Smooth muscle cell (in vitro differentiated cells): ENCODE measurements at regions not wholly inside any gene's neighbourhood (a gene's known extent, or its start where the extent isn't known, plus 50 kb on each side); places are given as distances from the start of the nearest gene placed in this dataset.
A peak's percentile ranks its signal among the peaks of the same experiment; 100 is the strongest.

Experiments used
- DNase-seq: peaks from one replicate; lab custom pipeline; 2025; ENCODE audit not compliant: unreplicated experiment; lab: John Stamatoyannopoulos, UW
- H2AFZ ChIP-seq: fragments of 200-600 bp; sonication (generic); 2 replicates; pipeline ENCODE4 v1.6.0; 2016; ENCODE audit warnings: antibody characterized with exemption, low read depth, mild to moderate bottlenecking
- H3F3A ChIP-seq: fragments of 200-600 bp; sonication (generic); 2 replicates; pipeline ENCODE4 v1.6.0; 2017; ENCODE audit warnings: antibody characterized with exemption, low read depth
- H3K27ac ChIP-seq: fragments of 200-600 bp; sonication (generic); 2 replicates; pipeline ENCODE4 v1.5.1; 2016; ENCODE audit warnings: low read depth, mild to moderate bottlenecking
- H3K27me3 ChIP-seq: fragments of 200-600 bp; sonication (generic); 2 replicates; pipeline ENCODE4 v1.6.1; 2016; ENCODE audit warnings: low read depth, mild to moderate bottlenecking
- H3K36me3 ChIP-seq: fragments of 200-600 bp; sonication (generic); 2 replicates; pipeline ENCODE4 v1.5.1; 2016; ENCODE audit warnings: low read depth
- H3K4me1 ChIP-seq: fragments of 200-600 bp; sonication (generic); 2 replicates; pipeline ENCODE4 v1.5.1; 2016; ENCODE audit warnings: low read depth
- H3K4me2 ChIP-seq: fragments of 200-600 bp; sonication (generic); 2 replicates; pipeline ENCODE4 v1.6.0; 2016; ENCODE audit warnings: mild to moderate bottlenecking
- H3K4me3 ChIP-seq: fragments of 200-600 bp; sonication (generic); 2 replicates; pipeline ENCODE4 v1.5.1; 2016; ENCODE audit warnings: mild to moderate bottlenecking
- H3K79me2 ChIP-seq: fragments of 200-600 bp; sonication (generic); 2 replicates; pipeline ENCODE4 v1.6.0; 2016; ENCODE audit warnings: low read depth, mild to moderate bottlenecking
- H3K9ac ChIP-seq: fragments of 200-600 bp; sonication (generic); 2 replicates; pipeline ENCODE4 v1.6.0; 2016; ENCODE audit warnings: low read depth
- H3K9me3 ChIP-seq: fragments of 200-600 bp; sonication (generic); replicated peaks from 2 replicates; pipeline ENCODE4 v1.5.1; 2016; ENCODE audit warnings: low read depth
- H4K20me1 ChIP-seq: fragments of 200-600 bp; sonication (generic); 2 replicates; pipeline ENCODE4 v1.6.0; 2016; ENCODE audit warnings: low read depth
- WGBS: methylation state at CpG from one replicate; pipeline ENCODE4 v1.1.7; 2016; ENCODE audit warnings: low lambda C conversion rate; 5-methylcytosine and 5-hydroxymethylcytosine counted together
- TF ChIP-seq, protein P1 (sequence below): fragments of 200-600 bp; sonication (generic); IDR thresholded peaks from 2 replicates; pipeline ENCODE4 v1.5.1; 2017; ENCODE audit warnings: borderline replicate concordance, mild to moderate bottlenecking, antibody characterized with exemption; ENCODE audit not compliant: insufficient read depth, poor library complexity, severe bottlenecking

DNA sequence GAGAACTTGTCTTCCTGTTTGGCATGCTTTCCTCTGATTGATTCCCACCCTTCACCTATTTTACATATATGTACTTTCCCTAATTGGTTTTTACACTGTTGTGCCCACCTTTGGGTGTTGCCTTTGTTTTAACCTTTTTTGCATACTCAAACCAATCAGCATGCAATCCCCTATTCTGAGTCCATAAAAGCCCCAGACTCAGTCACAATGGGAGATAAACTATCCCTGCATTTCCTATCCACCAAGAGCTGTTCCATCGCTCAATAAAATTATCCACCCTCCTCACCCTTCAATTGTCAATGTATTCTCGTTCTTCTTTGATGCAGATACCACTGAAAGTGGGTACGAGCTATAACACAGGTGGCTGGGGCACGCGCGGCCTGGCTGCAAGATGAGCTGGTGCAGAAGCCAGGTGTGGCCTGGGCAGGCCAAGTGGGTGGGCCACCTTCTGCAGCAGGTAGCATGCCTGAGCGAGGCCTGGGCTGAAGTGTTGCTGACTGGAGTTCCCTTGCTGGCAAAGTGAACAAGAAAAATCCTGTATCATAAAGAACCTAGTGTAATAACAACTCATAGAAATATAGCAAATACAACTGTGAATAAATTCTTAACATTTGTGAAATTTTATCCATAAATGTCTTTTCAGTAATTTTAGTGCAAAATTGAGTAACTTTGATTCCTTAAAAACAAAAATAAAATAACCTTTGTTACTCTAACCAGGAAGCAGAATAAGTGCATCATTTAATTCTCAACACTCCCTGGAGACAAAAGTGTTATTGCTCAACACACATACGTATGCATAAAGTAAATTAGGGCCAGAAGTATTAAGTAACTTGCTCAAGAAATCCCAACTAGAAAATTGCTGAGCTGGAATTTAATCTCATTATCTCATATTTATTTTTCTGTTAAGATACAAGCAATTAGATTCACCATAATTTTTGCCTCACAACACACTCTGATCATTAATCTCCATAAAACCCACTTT is 685.3 kb upstream of the EDIL3 start:
- Histone ChIP-seq H3K9ac (no peak overlapping the region), H3K4me2 (no peak overlapping the region), H3K9me3 (no peaks in the 10 kb centered on the region), H3K4me3 (no peak overlapping the region), H3K79me2 (no peaks in the 10 kb centered on the region), H3K4me1 (no peaks in the 10 kb centered on the region), H3K27me3 (peaks cover 9% of the 10 kb centered on the region), H3F3A (no peaks in the 10 kb centered on the region), H3K36me3 (no peaks in the 10 kb centered on the region), H2AFZ (no peak overlapping the region), H3K27ac (no peak overlapping the region), H4K20me1 (no peaks in the 10 kb centered on the region)
- TF ChIP-seq, protein P1, sequence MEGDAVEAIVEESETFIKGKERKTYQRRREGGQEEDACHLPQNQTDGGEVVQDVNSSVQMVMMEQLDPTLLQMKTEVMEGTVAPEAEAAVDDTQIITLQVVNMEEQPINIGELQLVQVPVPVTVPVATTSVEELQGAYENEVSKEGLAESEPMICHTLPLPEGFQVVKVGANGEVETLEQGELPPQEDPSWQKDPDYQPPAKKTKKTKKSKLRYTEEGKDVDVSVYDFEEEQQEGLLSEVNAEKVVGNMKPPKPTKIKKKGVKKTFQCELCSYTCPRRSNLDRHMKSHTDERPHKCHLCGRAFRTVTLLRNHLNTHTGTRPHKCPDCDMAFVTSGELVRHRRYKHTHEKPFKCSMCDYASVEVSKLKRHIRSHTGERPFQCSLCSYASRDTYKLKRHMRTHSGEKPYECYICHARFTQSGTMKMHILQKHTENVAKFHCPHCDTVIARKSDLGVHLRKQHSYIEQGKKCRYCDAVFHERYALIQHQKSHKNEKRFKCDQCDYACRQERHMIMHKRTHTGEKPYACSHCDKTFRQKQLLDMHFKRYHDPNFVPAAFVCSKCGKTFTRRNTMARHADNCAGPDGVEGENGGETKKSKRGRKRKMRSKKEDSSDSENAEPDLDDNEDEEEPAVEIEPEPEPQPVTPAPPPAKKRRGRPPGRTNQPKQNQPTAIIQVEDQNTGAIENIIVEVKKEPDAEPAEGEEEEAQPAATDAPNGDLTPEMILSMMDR = no peak
- DNase-seq = no peak
- WGBS = 77% methylated on average over 8 of the region's 8 CpGs

DNA sequence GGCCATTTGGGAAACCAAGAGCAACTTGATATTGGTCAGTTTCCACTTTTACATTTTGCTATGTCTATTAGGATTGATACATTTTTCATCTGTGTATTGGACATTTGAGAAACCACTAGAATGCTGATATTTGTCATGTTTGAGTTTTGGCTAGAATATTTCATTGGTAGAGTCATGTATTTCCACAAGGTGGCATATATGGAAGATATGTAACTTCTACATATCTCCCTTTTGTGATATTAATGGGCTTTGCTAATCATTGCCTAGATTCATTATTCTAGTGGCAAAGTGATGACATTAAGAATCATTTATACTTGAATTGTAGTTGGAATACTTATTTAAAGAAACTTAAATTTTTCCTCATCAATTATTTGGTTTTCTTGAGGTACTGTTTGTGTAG is 692.9 kb upstream of the EDIL3 start:
- no peaks in the 10 kb centered on the region for H3F3A ChIP-seq
- H2AFZ ChIP-seq = no peak overlapping the region
- H3K27me3 ChIP-seq = peaks cover 9% of the 10 kb centered on the region
- no peak overlapping the region for H3K9ac ChIP-seq
- H3K4me1 ChIP-seq = no peaks in the 10 kb centered on the region
- no peaks in the 10 kb centered on the region for H3K79me2 ChIP-seq
- no peak overlapping the region for H3K27ac ChIP-seq
- TF ChIP-seq, protein P1 = peak; percentile 11
- H3K4me2 ChIP-seq = no peak overlapping the region
- no peak for DNase-seq
- H3K9me3 ChIP-seq = no peaks in the 10 kb centered on the region
- no peaks in the 10 kb centered on the region for H4K20me1 ChIP-seq
- no peaks in the 10 kb centered on the region for H3K36me3 ChIP-seq
- H3K4me3 ChIP-seq = no peak overlapping the region

DNA sequence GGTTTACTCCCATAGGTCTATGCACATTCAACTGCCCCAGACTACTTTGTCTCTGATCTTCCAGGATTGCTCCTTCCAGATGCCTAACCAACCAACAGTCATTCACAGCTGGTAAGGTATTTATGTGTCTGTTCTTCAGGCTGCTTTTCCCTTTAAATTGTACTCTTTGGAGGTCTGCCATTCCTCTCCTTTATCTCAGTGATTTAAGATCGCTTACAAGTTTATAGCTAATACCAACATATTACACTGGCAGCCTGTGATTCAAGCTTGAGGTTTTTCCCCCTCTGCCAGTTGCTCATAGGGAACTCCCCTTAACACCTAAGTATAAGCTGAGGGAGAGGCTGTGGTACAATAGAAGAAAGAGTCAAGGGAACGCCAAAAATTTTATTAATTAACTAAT is 711.7 kb upstream of the EDIL3 start:
- no peak for DNase-seq
- Histone ChIP-seq H3K4me2 (no peak overlapping the region), H3K9me3 (no peaks in the 10 kb centered on the region), H3K4me3 (no peak overlapping the region), H3K79me2 (no peaks in the 10 kb centered on the region), H4K20me1 (no peaks in the 10 kb centered on the region), H3F3A (no peaks in the 10 kb centered on the region), H2AFZ (no peak overlapping the region), H3K27me3 (no peaks in the 10 kb centered on the region), H3K27ac (no peak overlapping the region), H3K36me3 (no peaks in the 10 kb centered on the region), H3K9ac (no peak overlapping the region), H3K4me1 (no peaks in the 10 kb centered on the region)
- TF ChIP-seq, protein P1 = no peak
- 86% methylated on average over 2 of the region's 2 CpGs for WGBS

DNA sequence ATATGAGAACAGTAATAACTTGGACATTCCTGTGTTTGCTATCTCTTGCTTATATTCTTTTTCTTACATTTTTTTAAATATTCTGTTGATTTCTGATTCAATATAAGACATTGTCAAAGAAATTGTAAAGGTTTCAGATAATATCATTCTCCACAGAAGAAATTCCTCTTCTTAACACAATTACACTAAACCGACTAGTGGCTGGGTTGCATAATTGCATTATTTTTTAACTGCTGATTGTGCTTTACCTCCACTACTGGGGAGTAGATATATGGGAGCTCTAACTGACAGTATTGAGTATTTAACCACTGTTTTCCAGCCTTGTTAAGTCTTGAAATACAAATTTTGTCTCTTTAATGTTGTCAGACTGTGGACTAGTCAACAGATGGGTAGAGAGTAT is 723.8 kb upstream of the EDIL3 start:
- no peak for DNase-seq
- Histone ChIP-seq H3K27ac (no peak overlapping the region), H3K4me3 (no peak overlapping the region), H3K4me1 (no peaks in the 10 kb centered on the region), H3K27me3 (no peaks in the 10 kb centered on the region), H3F3A (no peaks in the 10 kb centered on the region), H3K4me2 (no peak overlapping the region), H2AFZ (no peak overlapping the region), H4K20me1 (no peaks in the 10 kb centered on the region), H3K79me2 (no peaks in the 10 kb centered on the region), H3K36me3 (no peaks in the 10 kb centered on the region), H3K9me3 (no peaks in the 10 kb centered on the region), H3K9ac (no peak overlapping the region)
- WGBS = 29% methylated on average over 1 of the region's 1 CpG
- TF ChIP-seq, protein P1 = no peak
